ENCODE measurements at regions not wholly inside any gene's neighbourhood (a gene's known extent, or its start where the extent isn't known, plus 50 kb on each side); places are given as distances from the start of the nearest gene placed in this dataset.

DNA sequence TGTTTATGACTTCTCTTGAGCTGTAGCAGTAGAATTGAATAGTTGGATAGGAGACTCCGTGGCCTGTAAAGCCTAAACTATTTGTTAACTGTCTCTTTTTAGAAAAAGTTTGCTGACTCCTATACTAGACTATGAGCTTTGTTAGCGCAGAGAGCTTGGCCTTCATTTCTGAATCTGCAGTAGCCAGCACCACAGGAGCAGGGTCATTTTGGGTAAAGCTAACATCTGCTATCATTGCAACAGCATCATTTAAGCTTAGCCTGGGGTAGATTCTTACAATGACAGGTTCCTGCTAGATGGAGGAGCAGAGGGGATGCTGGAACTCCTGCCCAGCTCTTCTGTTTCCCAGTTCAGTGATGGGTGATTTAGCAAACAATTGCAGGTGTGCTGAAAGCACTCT is 133.7 kb upstream of the ASTN2 start:
- no peak for DNase-seq (ENCODE audit: low read depth)

DNA sequence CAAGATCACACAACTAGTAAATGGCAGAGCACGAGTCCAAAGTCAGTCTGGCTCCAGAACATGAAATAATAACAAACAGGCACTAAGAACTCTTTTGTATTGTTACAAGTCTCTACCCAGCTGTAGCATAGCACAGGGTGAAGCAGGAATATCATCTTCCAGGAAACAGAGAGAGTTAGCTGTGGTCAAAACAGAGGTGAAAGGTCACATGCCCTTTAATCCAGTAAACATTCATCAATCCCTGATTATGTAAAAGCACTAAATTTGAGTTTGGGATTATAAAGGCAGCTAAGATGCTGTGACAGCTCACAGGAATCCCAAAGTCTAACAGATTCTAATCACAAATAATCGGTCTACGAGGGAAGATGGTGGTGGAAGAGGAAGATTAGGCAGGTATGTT is 133.0 kb upstream of the ASTN2 start:
- no peak for DNase-seq (ENCODE audit: low read depth)

DNA sequence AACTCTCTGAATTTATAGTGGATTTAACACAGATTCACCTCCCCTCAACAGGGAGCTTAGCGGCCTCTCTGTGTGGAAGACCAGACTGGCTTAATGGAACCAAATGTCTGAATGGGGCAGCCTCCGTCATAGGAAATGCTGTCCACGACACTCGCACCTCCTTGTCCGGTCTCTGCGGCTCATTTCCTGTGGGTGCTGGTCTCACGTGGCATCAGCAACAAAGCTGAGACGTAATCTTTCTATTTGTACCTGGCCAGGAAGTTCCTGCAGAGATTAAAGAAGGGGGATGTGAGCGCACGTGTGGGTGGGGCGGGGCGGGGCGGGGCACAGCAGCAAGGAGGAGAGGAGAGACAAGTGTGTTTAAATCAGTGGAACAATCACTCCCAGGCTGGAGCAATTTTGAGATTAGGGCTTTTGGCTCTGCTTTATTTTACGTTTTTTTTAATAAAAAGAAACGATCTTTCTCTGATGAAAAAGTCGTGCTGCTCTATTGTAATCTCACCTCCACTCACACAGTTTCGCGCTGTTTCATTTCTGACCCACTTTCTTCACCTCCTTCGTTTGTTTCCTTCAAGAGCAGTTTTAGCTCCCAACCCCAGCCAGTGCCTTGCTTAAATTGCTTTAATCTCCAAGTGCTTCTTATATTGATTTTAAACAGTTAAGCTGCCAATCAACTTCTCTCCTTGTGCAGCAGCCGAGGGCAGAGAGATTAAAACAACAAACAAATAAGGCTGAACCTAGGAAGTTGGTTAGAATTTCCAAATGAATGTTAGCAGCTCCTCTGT is 132.2 kb upstream of the ASTN2 start:
- no peak for DNase-seq (ENCODE audit: low read depth)

DNA sequence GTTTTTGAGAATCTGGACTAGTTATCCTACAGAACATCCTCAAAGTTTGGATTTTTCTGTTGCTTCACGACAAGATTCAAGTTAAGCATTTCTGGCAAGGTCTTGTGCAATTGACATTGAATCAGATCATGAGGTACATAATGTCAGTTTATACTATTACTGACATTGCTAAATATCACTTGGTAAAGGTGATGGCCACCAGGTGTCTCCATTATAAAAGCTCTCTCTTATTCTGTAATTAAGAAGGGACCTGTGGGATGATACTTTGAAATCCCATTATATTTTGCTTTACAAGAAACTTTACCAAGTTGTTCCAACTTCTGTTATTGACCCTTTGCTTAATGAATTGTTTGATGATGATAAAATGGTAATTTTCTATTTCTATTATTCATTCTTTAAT is 131.0 kb upstream of the ASTN2 start:
- no peak for DNase-seq (ENCODE audit: low read depth)

DNA sequence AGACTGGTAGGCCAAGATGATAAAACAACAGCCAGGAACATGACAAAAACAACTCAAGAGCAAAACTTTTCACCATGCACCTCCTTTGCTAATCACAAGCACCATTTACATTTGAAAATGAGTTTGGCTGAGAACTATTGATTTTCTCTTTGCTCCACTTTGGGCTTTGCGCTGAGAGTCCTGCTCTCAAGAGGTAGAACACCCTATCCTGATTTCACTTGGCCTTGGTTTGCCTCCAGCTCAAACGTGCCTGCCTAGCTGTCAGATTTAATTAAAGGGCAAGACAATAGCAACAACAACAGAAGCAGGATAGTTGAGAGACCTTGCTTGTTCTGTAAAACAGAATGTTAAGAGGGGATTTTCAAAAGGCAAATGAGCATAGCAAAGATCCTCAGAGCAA is 128.2 kb upstream of the ASTN2 start:
- no peak for DNase-seq (ENCODE audit: low read depth)

DNA sequence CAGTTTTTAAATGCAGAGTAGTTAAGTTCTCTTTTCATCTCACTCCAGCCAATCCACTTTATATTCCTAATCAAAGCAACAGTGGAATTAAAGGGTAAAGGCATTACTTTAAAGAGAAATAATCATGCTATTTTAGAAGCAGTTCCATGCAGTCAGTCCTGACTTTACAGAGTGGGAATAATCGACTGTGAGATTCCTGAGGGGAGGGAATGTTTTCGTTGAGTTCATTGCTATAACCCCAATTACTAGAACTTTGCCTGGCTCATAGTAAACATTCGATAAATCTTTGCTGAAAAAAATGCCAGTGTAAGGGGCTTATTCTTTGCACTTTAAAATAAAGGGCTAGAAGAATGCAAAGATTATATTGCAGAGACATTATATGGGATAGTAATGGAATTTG is 127.2 kb upstream of the ASTN2 start:
- no peak for DNase-seq (ENCODE audit: low read depth)

DNA sequence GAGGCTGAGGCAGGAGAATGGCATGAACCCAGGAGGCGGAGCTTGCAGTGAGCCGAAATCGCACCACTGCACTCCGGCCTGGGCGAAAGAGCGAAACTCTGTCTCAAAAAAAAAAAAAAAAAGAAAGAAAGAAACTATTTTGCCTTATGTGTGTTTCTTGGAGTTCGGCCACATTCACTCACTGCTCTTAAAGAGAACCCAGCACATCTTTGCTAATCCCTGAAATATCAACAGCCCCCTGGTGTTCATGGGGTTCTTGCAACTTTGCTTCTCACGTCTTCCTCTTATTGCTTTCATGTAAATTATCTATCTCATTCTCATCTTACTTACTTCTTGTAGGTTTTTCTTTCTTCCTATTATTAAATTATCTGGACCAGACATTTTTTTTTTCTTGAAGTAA is 126.3 kb upstream of the ASTN2 start:
- DNase-seq (ENCODE audit: low read depth) = no peak

DNA sequence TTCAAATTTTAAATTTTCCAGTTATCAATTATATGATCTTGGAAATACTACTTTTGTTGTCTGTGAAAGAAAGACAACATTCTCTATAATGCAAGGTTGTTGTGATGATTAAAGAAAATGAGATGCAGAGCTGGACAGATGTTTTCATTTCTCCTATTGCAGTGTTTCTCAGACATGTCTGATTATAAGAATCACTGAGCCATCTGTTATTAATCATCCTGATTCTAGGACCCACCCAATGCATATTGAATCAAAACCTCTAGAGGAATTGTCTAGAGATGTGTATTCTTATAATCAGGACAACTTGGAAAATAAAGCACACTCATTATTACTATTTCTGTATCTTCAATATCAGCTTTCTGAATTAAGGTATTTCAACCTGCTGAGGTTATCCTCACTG is 121.1 kb upstream of the ASTN2 start:
- DNase-seq (ENCODE audit: low read depth) = no peak

DNA sequence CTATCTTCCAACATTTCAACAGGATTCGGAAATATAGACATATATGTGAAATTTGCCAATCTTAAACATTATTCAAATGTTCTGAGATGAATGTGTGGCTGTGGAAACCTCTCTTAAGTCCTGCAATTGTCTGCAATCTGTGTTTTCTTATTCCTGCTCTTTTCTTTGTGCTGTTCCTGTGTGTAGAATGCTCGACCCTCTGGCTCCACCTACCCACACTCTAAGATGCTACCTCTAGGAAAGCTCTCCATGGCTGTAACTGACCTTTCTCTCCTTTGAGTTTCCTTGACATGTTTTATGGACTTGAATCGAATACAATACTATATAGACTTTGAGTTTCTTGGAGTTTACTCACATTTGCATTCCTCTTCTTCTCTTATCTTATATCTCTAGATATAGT is 120.6 kb upstream of the ASTN2 start:
- no peak for DNase-seq (ENCODE audit: low read depth)

DNA sequence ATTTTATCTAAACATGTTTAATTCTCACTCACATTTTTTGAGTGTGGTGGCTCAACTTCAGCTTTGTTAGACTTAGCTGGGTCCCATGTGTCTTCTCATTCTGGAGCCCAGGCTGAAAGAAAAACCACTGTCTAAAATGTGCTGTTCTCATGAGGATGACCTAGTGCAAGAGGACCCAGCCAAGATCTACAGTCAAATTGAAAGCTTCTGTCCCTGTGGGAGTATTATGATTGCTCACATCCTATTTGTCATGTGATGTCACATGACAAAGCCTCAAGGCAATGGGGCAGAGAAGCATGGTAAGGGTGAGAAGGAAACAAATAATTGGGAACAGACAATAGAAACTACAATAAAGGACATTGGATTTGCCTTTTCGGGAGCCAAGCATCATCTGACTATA is 113.4 kb upstream of the ASTN2 start:
- peak; percentile 1 for DNase-seq (ENCODE audit: low read depth)

DNA sequence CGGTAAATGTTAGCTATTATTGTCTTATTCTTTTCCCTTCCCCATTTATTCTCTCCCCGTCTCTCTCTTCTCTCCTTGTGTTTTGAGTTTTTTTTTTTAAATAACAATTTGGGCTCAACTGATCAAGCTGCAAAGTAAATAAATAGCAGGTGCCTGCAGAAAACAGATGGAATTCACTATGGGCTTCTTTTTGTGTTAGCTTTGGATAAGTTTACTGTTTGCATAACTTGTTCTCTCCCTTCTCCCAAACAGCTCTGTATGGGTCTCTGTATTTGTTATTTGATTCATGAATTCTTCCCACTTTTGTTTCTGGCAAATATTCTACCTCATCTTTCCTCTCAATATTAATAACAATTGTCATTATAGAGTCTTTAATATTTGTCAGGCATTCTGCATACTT is 111.8 kb upstream of the ASTN2 start:
- no peak for DNase-seq (ENCODE audit: low read depth)

DNA sequence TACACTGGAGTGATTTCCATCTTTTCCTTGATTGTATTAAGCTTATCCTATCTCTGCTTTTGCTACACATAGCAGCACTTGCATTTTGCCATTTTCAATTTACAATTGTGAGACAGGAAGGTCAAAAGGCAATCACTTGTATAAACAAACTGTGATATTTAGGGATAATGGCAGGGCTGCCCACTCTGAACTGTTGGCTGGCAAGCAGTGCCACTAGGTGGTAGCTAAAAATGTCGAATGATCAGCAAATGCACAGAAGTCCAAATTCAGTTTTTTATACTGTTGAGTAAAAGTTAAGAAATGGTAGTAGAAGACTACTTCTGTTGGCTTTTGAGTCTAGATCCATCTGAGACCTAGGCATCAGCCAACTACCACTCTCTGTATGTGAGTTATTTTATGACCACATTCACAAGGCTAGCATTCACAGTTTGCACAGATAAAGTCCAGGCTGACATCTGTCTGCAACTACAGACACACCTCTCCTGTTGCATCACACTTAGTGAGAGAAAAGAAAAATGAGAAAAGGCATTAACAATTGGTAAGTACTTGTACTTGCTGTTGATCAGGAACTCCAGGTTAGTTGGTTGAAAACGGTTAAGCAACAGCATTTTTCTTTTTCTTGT is 108.8 kb upstream of the ASTN2 start:
- DNase-seq (ENCODE audit: low read depth) = no peak

DNA sequence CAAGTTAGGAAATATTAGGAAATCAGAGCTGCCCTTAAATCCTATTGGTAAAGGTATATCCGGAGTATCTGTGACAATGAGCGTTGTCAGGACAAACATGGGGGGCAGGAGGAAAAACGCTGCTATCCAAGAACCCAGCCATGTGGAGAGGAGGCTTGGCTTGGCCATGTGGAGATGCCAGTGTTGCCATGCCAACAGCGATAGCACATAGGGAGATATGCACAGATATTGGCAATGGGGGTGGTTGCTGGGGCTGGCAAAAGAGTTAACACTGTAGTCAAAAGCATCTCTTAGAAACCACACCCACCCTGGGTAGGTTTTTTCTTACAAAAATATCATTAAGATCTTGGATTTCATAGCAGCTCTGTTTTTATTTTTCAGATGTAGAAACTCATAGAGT is 106.4 kb upstream of the ASTN2 start:
- no peak for DNase-seq (ENCODE audit: low read depth)

DNA sequence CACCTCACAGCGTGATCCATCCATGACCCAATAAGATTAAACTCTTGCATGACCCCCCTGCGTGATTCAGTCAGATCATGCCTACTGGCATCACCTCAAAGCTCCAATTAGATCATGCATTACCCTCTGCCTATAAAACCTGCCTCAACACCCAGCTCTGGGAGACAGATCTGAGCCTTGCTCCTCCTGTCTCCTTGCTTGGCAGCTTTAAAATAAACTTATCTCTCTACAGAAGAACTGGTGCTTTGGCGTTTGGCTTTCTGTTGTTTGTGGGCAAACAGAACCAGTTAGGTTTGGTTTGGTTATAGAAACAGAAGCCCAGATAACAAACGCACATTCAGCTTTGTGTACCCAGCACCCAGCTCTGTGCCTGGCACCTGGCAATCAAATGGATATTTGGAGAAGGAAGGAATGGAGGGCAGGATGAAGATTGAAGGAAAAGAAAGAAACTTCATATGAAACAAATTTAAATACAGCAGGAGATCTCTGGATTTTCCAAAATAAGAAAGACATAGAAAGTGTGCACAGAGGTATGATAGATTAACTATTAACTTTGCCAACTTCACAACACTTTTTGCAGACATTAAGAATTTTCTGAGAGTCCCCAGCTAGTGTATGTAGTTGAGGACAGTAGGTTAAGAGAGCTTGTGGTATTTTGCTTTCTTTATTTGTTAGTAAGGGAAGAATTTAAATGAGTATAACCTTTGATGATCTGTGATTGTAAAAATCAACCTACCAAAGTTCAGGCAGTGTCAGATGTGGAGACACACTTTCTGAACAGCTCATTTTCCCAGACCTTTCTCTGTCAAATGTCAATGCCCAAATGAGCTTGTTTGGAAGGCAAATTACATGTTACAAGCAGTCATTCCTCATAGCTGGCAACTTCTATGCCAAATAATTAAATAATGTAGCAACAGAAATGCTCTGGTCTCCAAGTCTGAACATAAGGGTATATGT is 102.1 kb upstream of the ASTN2 start:
- no peak for DNase-seq (ENCODE audit: low read depth)

DNA sequence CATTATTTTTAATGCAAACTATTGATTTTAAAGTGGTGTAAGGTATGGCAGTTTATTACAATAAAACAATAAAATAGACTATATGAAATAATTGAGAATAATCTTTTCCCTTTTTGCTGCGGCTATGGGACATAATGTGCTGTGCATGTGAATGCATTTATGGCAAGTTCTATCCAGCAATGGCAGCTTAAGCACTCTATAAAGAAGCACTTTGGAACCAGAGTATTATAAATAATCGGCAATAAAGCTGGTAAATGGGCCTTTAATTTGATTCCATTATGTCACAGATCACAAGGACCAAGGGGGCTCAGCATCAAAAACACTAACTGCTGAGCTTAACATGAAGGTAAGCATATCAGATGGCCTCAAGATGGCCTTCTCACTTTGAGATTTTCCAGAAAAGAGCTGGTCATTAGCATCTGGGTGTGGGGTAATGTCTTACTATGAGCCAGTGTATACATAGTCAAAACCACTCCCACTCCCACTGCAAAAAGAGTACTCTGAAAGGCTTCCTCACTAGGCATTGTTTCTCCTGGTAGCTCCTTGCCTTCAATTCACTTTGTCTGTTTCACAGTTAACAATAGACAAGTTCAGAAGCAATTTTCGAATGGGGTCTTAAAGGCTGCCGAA is 97.1 kb upstream of the ASTN2 start:
- no peak for DNase-seq (ENCODE audit: low read depth)

DNA sequence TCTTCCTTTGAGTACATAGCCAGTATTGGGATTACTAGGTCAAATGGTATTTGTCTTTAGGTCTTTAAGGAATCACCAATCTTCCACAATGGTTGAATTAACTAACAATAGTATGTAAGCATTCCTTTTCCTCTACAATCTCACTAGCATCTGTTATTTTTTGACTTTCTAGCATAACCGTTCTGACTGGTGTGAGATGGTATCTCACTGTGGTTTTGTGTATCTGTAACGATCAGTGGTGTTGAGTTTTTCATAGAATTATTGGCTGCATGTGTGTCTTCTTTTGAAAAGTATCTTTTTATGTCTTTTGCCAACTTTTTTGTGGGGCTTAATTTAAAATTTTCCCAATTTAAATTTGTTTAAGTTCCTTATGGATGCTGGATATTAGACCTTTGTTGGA is 81.5 kb upstream of the ASTN2 start:
- no peak for DNase-seq (ENCODE audit: low read depth)

DNA sequence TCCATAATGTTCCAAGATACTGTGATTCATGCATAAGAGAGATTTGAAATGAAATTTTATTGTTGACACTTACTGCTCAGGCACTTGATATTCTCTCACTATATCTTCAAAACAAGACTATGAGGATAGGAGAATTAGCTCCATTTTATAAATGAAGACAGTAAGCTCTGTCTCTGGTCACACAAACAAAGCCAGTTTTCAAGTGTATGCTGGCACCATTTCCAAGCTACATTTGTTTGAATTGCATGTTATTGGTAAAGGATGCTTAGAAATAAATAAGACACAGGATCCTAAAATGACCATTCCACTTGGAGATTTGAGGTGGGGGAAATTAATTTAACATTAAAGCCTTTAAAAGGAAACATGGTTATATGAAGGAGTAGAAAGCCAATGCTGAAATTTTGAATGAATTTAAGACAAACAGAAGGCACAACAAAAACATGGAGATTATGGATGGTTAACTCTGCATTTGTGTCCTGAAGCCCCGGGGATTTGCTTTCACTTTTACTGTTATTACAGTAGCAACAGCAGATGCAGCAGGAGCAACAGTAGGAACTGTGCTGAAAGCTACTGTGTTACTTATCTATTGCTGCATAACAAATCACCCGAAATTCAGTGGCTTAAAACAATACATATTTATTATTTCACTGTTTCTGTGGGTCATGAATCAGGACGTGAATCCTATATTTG is 79.7 kb upstream of the ASTN2 start:
- no peak for DNase-seq (ENCODE audit: low read depth)

DNA sequence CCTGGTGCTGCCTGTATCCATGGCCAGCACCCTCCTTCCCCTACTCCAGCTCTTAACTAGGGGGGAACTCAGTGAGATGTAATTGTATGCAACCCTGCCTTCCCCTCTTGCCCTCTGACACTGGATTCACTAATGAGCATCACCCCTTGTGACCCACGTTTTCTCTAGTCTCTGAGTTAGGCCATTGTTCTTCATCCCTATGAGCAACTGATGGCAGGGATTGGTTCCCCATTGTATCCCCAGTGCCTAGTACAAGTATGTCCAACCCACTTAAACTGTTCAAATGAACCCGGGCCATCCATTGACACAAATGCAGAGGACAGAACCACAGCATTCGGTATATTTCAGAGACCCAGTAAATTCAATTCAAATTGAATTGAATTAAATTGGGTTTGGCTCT is 77.6 kb upstream of the ASTN2 start:
- DNase-seq (ENCODE audit: low read depth) = no peak

DNA sequence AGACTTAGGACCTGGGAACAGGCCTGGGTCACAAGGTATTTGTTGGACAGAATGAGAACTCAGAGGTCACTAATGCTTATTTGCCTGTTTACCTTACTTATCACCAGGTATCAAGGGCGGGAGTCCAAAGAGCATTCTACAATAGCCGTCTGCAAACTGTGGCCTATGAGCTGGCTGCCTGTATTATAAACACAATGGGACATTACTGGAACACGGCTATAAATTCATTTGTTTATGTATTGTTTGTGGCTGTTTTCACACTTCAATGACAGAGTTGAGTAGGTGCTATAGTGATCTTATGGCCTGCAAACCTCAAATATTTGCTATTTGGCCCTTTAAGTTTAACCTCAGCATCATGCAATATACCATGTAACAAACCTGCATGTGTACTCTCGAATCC is 76.6 kb upstream of the ASTN2 start:
- DNase-seq (ENCODE audit: low read depth) = no peak

DNA sequence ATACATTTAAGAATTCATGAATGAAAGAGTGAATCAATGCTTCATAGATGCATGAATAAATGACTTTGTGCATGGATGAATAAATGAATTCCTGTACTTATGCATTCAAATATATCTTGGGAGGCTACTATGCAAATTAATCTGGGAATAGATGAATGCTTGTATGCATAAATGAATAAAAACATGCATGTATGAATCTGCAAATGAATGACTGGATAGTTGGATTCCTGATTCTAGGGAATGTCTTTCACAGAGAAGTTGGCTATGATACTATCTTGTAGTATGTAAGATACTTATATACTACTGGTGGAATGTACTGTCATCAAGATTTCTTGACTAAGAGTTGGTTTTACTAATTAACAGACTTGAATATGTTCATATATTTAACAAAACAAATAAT is 75.3 kb upstream of the ASTN2 start:
- DNase-seq (ENCODE audit: low read depth) = no peak

DNA sequence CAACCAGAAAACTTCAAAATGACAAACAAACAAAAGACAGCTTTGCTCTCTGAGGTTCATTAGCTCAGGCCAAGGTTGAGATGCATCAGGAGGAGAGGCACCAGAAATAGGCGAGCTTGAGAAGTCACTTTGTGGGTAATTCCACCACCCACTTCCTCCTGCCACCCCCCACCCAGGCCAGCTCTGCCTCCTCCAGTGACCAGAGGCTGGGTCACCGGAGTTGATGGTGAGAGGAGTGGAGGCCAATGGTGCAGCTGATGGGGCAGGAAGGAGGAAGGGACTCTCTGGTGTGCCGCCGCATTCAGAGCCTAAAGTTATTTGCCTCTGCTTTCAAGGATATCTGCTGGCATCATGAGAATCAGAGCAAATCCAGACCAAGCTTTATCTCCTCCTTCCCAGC is 73.8 kb upstream of the ASTN2 start:
- no peak for DNase-seq (ENCODE audit: low read depth)
